PC-3 (cell line): ENCODE measurements at regions not wholly inside any gene's neighbourhood (a gene's known extent, or its start where the extent isn't known, plus 50 kb on each side); places are given as distances from the start of the nearest gene placed in this dataset.

ENCODE experiments used
- ATAC-seq: fragments of 200-7000 bp; cut with Tn5 transposase; 2 replicates; pipeline ENCODE4 v1.9.1; 2020; ENCODE audit warnings: mild to moderate bottlenecking, moderate library complexity
- BruUV-seq: library from RNA; stranded (reverse); fragments of 400-500 nt; replicated peaks from 2 replicates; lab custom pipeline; 2021; lab: Mats Ljungman, UMichigan
- CTCF ChIA-PET: fragments of 300-600 bp; sonication (Branson Sonifier 250); formaldehyde crosslinking; loops from one replicate; lab custom pipeline; 2022; ENCODE audit warnings: antibody characterized with exemption; lab: Charles Lee
- POLR2A ChIA-PET: fragments of 300-600 bp; sonication (Branson Sonifier 250); formaldehyde crosslinking; loops from one replicate; lab custom pipeline; 2022; ENCODE audit warnings: antibody characterized with exemption; ENCODE audit not compliant: unreplicated experiment; lab: Charles Lee
- DNase-seq: peaks from one replicate; pipeline ENCODE4 v3.0.0-alpha.2; 2015
- H2AFZ ChIP-seq: fragments of 300-600 bp; sonication (generic); 2 replicates; pipeline ENCODE4 v1.6.0; 2016; ENCODE audit warnings: antibody characterized with exemption, low read length
- H3F3A ChIP-seq: fragments of 300-600 bp; sonication (generic); one replicate; pipeline ENCODE4 v1.6.0; 2017; ENCODE audit warnings: antibody characterized with exemption, low read length, control low read depth, mild to moderate bottlenecking; ENCODE audit not compliant: unreplicated experiment
- H3K27ac ChIP-seq: fragments of 300-600 bp; sonication (generic); 2 replicates; pipeline ENCODE4 v1.5.1; 2016; ENCODE audit warnings: mild to moderate bottlenecking, low read length
- H3K27me3 ChIP-seq: fragments of 300-600 bp; sonication (generic); 2 replicates; pipeline ENCODE4 v1.6.1; 2016; ENCODE audit warnings: low read length, mixed read lengths
- H3K36me3 ChIP-seq: fragments of 300-600 bp; sonication (generic); 2 replicates; pipeline ENCODE4 v1.6.1; 2016; ENCODE audit warnings: low read depth, mixed run types, low read length, mixed read lengths
- H3K4me1 ChIP-seq: fragments of 300-600 bp; sonication (generic); 2 replicates; pipeline ENCODE4 v1.5.1; 2016; ENCODE audit warnings: low read length; ENCODE audit not compliant: insufficient read depth
- H3K4me2 ChIP-seq: fragments of 300-600 bp; sonication (generic); 2 replicates; pipeline ENCODE4 v1.6.0; 2016; ENCODE audit warnings: low read length
- H3K4me3 ChIP-seq: fragments of 300-600 bp; sonication (generic); 2 replicates; pipeline ENCODE4 v1.5.1; 2016; ENCODE audit warnings: mild to moderate bottlenecking, low read length, mixed read lengths
- H3K79me2 ChIP-seq: fragments of 300-600 bp; sonication (generic); 2 replicates; pipeline ENCODE4 v1.6.1; 2017; ENCODE audit warnings: low read length, mixed read lengths
- H3K9ac ChIP-seq: fragments of 300-600 bp; sonication (generic); 2 replicates; pipeline ENCODE4 v1.6.0; 2016; ENCODE audit warnings: mild to moderate bottlenecking, low read length
- H3K9me2 ChIP-seq: fragments of 300-600 bp; sonication (generic); replicated peaks from 2 replicates; pipeline ENCODE4 v1.6.1; 2016; ENCODE audit warnings: mixed run types, low read length, mixed read lengths
- H3K9me3 ChIP-seq: fragments of 300-600 bp; sonication (generic); 2 replicates; pipeline ENCODE4 v1.6.1; 2016; ENCODE audit warnings: low read length, mixed read lengths
- H4K20me1 ChIP-seq: fragments of 300-600 bp; sonication (generic); 2 replicates; pipeline ENCODE4 v1.6.1; 2016; ENCODE audit warnings: low read length, mixed read lengths
- EZH2 ChIP-seq: fragments of 300-600 bp; sonication (generic); IDR thresholded peaks from one replicate; pipeline ENCODE4 v1.6.1; 2017; ENCODE audit warnings: antibody characterized with exemption, mild to moderate bottlenecking, low read length; ENCODE audit not compliant: unreplicated experiment
- EZH2phosphoT487 ChIP-seq: fragments of 300-600 bp; sonication (generic); IDR thresholded peaks from 2 replicates; pipeline ENCODE4 v1.6.1; 2018; ENCODE audit warnings: mild to moderate bottlenecking, antibody characterized with exemption, low read length, borderline replicate concordance
- intact Hi-C: fragments of 100-400 bp; cut with micrococcal nuclease; formaldehyde crosslinking; loops from 2 replicates; pipeline ENCODE4 v1.9.0; 2023
- TF ChIP-seq, protein P1 (sequence below): fragments of 300-600 bp; sonication (generic); conservative IDR thresholded peaks from 2 replicates; pipeline ENCODE4 v1.5.1; 2017; ENCODE audit warnings: antibody characterized with exemption, low read depth, mild to moderate bottlenecking, low read length

DNA sequence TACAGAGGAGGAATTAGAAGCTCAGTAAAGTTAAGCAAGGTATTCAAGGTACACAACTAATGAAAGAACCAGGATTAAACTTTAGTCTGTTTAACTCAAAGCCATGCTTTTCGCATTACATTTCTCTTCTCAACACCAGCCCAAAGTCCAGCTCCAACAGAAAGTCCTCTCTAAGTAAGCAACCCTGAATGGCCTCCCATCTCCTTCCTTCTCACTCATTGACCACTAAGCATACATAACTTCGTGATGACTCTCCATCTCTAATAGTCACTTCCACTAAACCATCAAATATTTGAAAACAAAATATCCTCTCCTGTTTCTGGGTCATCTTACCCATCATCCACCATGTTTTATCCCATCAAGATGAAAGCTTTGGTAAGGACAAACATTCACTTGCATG lies 219.8 kb downstream of the RAD51AP2 start:
- intact Hi-C loops: no loop called here
- H3K9me3 ChIP-seq: no peaks in the 10 kb centered on the region
- no peaks in the 10 kb centered on the region for H3F3A ChIP-seq
- DNase-seq (no peak), ATAC-seq (no peak)
- H3K4me3 ChIP-seq: no peak overlapping the region
- no peaks in the 10 kb centered on the region for H3K79me2 ChIP-seq
- H3K4me2 ChIP-seq: no peak overlapping the region
- no peaks in the 10 kb centered on the region for H3K36me3 ChIP-seq
- H3K27me3 ChIP-seq: no peaks in the 10 kb centered on the region
- no peaks in the 10 kb centered on the region for H3K9me2 ChIP-seq
- peaks cover 11% of the 10 kb centered on the region for H3K4me1 ChIP-seq
- no peaks in the 10 kb centered on the region for H4K20me1 ChIP-seq
- no peak overlapping the region for H2AFZ ChIP-seq
- H3K27ac ChIP-seq: no peak overlapping the region
- TF ChIP-seq EZH2 (no peak), EZH2phosphoT487 (no peak)
- TF ChIP-seq, protein P1, sequence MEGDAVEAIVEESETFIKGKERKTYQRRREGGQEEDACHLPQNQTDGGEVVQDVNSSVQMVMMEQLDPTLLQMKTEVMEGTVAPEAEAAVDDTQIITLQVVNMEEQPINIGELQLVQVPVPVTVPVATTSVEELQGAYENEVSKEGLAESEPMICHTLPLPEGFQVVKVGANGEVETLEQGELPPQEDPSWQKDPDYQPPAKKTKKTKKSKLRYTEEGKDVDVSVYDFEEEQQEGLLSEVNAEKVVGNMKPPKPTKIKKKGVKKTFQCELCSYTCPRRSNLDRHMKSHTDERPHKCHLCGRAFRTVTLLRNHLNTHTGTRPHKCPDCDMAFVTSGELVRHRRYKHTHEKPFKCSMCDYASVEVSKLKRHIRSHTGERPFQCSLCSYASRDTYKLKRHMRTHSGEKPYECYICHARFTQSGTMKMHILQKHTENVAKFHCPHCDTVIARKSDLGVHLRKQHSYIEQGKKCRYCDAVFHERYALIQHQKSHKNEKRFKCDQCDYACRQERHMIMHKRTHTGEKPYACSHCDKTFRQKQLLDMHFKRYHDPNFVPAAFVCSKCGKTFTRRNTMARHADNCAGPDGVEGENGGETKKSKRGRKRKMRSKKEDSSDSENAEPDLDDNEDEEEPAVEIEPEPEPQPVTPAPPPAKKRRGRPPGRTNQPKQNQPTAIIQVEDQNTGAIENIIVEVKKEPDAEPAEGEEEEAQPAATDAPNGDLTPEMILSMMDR: no peak
- CTCF ChIA-PET: no interaction called here
- H3K9ac ChIP-seq: no peak overlapping the region
- POLR2A ChIA-PET: no interaction called here
- BruUV-seq: no TSS peak

DNA sequence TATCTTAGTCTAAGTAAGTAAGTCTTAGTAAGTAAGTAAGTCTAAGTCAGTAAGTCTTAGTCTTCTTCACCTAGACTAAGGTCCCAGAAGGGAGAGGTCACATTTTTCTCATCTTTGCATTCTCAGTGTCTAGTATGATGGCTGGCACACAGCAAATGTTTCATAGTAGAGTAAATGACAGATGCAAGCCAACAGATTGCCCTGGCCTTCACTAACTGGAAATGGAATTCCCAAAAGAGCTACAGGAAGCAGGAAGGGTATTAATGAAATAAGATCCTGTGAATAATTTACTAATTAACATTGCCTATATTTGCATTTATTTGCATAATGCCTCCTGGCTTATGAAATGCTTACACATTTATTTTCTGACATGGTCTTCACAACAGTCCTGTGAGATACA lies 221.6 kb downstream of the RAD51AP2 start:
- Histone ChIP-seq H3F3A (no peaks in the 10 kb centered on the region), H3K4me1 (no peaks in the 10 kb centered on the region), H2AFZ (no peak overlapping the region), H3K9me2 (no peaks in the 10 kb centered on the region), H3K9ac (no peak overlapping the region), H3K27me3 (no peaks in the 10 kb centered on the region), H3K4me2 (no peak overlapping the region), H3K79me2 (no peaks in the 10 kb centered on the region), H3K4me3 (no peak overlapping the region), H4K20me1 (no peaks in the 10 kb centered on the region), H3K9me3 (no peaks in the 10 kb centered on the region), H3K27ac (no peak overlapping the region), H3K36me3 (no peaks in the 10 kb centered on the region)
- intact Hi-C loops: no loop called here
- no TSS peak for BruUV-seq
- CTCF ChIA-PET: no interaction called here
- TF ChIP-seq EZH2phosphoT487 (no peak), EZH2 (no peak)
- TF ChIP-seq, protein P1: no peak
- ATAC-seq (no peak), DNase-seq (no peak)
- POLR2A ChIA-PET: no interaction called here

DNA sequence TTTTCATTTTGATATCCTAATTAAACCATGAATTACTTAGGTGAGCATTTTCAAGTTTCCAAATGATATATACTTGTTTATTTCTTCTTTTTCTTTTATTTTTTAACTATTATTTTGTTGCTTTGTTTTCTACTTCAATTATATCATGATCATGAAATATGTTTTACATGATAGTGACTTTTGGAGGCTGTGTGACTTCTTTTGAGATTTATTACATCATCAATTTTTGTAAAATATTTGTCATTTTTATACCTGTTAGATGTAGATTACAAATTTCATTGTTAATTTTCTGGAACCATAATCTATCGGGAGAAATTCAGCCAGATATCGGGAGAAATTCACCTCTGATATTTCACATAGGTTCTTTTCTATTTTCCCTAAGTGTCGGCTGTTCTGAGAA lies 228.6 kb downstream of the RAD51AP2 start:
- ATAC-seq: no peak
- H3K9me3 ChIP-seq: peaks cover 5% of the 10 kb centered on the region; the same call in 1 of the 2 replicates
- no peaks in the 10 kb centered on the region for H4K20me1 ChIP-seq
- BruUV-seq: no TSS peak
- no peak overlapping the region for H3K4me3 ChIP-seq
- no peaks in the 10 kb centered on the region for H3K9me2 ChIP-seq
- POLR2A ChIA-PET: no interaction called here
- H3K79me2 ChIP-seq: no peaks in the 10 kb centered on the region
- H3K36me3 ChIP-seq: no peaks in the 10 kb centered on the region
- intact Hi-C loops: no loop called here
- H3K9ac ChIP-seq: no peak overlapping the region
- H3K27me3 ChIP-seq: no peaks in the 10 kb centered on the region
- no peak overlapping the region for H3K4me2 ChIP-seq
- no peaks in the 10 kb centered on the region for H3F3A ChIP-seq
- H3K4me1 ChIP-seq: no peaks in the 10 kb centered on the region
- TF ChIP-seq EZH2 (no peak), EZH2phosphoT487 (no peak)
- TF ChIP-seq, protein P1: no peak
- no peak for DNase-seq
- no peak overlapping the region for H2AFZ ChIP-seq
- CTCF ChIA-PET: no interaction called here
- H3K27ac ChIP-seq: no peak overlapping the region
